SH-SY5Y (cell line): ENCODE measurements at regions not wholly inside any gene's neighbourhood (a gene's known extent, or its start where the extent isn't known, plus 50 kb on each side); places are given as distances from the start of the nearest gene placed in this dataset.

Experiments
- GATA2 ChIP-seq: IDR thresholded peaks from 2 replicates; pipeline ENCODE4 v1.6.1; 2011; ENCODE audit warnings: mild to moderate bottlenecking, low read depth, low read length
- GATA3 ChIP-seq: IDR thresholded peaks from 2 replicates; pipeline ENCODE4 v1.6.1; 2011; ENCODE audit warnings: low read depth, mild to moderate bottlenecking, low read length, moderate library complexity

GRCh38 chr3:72139316-72139715, 354.4 kb upstream of the PROK2 start:
- TF ChIP-seq GATA3, result no peak
- TF ChIP-seq GATA2, result no peak

GRCh38 chr3:72137865-72138861, 353.2 kb upstream of the PROK2 start:
- no peak for TF ChIP-seq GATA2
- no peak for TF ChIP-seq GATA3

GRCh38 chr3:72135636-72136035, 350.7 kb upstream of the PROK2 start:
- TF ChIP-seq GATA2 (no peak), GATA3 (no peak)

GRCh38 chr3:72134989-72135451, 350.1 kb upstream of the PROK2 start:
- TF ChIP-seq GATA2 (no peak), GATA3 (no peak)

GRCh38 chr3:72133329-72134011, 348.5 kb upstream of the PROK2 start:
- TF ChIP-seq GATA3 (no peak), GATA2 (no peak)

- TF ChIP-seq GATA2, result no peak
- no peak for TF ChIP-seq GATA3
Observed at GRCh38 chr3:72131899-72132298, 347.0 kb upstream of the PROK2 start.

GRCh38 chr3:72130565-72130964, 345.6 kb upstream of the PROK2 start:
- TF ChIP-seq GATA2 (no peak), GATA3 (no peak)

GRCh38 chr3:72129501-72130094, 344.6 kb upstream of the PROK2 start:
- TF ChIP-seq GATA3 (no peak), GATA2 (no peak)

- TF ChIP-seq GATA2, result no peak
- no peak for TF ChIP-seq GATA3
Observed at GRCh38 chr3:72128921-72129320, 344.0 kb upstream of the PROK2 start.

GRCh38 chr3:72127844-72128243, 342.9 kb upstream of the PROK2 start:
- TF ChIP-seq GATA3 (no peak), GATA2 (no peak)

- no peak for TF ChIP-seq GATA2
- TF ChIP-seq GATA3, result no peak
Observed at GRCh38 chr3:72127224-72127612, 342.3 kb upstream of the PROK2 start.

- TF ChIP-seq GATA3 (no peak), GATA2 (no peak)
Observed at GRCh38 chr3:72126441-72127223, 341.7 kb upstream of the PROK2 start.

- TF ChIP-seq GATA2 (no peak), GATA3 (no peak)
Observed at GRCh38 chr3:72123908-72124441, 339.0 kb upstream of the PROK2 start.
